ENCODE measurements at regions not wholly inside any gene's neighbourhood (a gene's known extent, or its start where the extent isn't known, plus 50 kb on each side); places are given as distances from the start of the nearest gene placed in this dataset.

DNA sequence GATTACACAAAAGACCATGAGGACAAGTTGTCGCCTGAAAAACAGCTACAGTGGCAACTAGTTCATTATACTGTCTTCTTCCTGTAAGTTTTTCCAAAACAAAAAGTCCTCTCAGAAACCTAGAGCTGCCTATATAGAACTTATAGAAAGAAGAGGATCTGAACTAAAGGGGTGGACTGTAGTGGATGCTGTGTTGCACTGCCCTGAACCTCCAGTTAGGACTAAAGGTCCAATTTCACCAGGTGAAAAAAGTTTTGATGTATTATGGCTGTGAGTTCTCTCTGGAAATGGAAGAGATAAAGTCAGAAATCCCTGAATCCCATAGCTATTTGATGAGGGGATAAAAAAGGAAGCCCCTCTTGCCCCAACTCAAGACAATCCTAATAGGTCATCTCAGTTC lies 56.6 kb upstream of the TSHZ2 start:
- TF ChIP-seq POLR2AphosphoS5 (IDR thresholded peaks at IDR 0.05; ENCODE audit: low read depth, low read length) (no peak), POLR2A (IDR thresholded peaks at IDR 0.05; ENCODE audit: low read depth, low read length) (no peak), PAX5 (IDR thresholded peaks at IDR 0.05; ENCODE audit: insufficient read depth, low read length, severe bottlenecking) (no peak)
